NCI-H510A (cell line): ENCODE measurements at regions not wholly inside any gene's neighbourhood (a gene's known extent, or its start where the extent isn't known, plus 50 kb on each side); places are given as distances from the start of the nearest gene placed in this dataset.

Experiments
- DNase-seq: peaks from one replicate; lab custom pipeline; 2025; lab: John Stamatoyannopoulos, UW

DNA sequence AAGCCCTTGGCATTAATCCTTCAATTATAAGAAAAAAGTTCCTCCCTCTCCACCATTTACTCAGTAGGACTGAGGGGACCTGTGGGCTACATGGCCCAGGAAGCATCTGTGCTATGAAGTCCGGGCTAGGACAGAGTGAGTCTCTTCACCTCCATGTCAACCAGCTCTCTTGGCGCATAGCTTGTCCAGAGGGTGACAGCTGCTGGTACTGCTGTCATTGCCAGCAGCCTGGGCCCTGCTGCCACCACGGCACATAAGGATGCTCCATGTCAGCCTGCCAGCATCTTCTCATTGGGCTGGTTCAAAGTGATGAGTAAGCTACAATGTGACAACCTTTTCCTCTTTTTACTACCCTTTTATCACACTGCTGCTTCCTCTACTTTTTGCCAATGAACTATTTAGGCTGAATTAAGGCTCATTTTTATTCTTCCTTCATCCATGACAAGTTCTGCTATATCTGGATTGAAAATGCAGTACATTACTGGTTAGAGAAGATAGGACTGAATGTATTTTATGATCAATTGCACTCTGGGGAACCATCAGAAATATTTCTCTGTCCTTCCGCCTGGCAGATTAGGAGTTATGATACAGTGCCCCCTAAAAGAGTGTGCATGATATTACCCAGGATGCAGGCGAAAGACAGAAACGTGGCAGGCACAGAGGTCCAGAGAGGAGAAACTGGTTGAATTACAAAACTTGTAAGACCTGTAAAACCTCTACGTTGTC lies 258.9 kb upstream of the TNP1 start:
- no peak for DNase-seq

DNA sequence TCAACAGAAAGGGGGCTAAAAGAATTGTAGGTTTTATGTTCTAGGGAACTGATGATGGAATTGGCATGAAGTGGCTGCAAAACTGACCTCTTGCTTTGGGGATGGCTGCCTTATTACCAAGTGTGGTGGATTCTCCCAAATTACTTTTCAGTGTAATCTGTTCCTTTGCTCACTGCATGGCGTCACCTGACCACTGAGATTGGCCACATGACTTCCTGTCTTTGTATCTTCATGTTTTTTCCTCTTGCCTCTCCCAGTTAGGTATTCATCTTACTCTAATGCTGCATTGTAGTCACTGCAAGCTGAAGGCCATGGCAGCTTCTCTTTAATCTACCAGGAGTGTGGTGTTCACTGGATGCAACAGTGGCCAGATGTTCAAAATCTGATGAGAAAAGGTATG lies 257.7 kb upstream of the TNP1 start:
- no peak for DNase-seq

- DNase-seq: no peak
Observed at GRCh38 chr2:217116610-217117009, 256.7 kb upstream of the TNP1 start.

DNA sequence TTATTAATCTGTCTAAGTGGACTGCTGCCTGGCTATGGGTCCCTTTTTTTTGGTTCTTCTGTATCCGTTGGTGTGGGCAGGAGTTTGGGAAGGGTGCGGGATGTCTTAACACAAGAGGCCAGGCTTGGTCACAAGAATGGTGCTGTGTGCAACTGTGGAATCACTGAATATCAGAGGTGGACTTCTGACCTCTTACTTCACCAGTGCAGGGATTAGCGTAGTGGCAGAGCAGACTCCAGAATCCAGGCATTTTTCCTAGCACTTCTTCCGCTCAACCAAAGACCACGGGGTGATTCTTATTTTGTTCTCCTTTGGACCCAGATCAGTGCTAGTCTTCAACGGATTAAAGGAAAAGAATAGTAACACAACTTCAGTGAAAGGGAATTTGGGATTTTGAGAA lies 254.3 kb upstream of the TNP1 start:
- no peak for DNase-seq

- DNase-seq: no peak
Observed at GRCh38 chr2:217113491-217113890, 253.6 kb upstream of the TNP1 start.

GRCh38 chr2:217110550-217110949 lies 250.7 kb upstream of the TNP1 start:
- no peak for DNase-seq

DNA sequence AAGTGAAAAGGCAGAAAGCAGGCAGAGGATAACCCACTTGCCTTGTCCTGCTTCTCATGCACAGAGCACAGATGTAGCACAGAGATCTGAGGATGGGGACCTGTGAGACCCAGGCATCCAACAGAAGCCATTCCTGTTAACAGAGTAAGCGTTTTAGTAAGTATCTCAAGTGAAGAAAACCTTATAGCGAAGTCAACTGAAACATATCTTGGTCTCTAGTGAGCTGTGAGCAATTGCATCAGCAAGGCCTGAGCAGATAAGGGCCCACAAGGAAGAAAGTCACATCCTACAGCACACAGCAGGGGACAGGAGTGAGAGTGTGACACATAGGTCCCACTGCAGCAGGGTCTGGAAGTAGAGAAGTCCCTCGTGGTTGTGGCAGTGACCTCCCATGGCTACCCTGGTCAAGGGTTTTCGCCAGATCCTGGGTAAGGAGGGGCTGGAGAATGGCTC lies 248.7 kb upstream of the TNP1 start:
- no peak for DNase-seq

- no peak for DNase-seq
Observed at GRCh38 chr2:217108086-217108485, 248.2 kb upstream of the TNP1 start.

- DNase-seq: no peak
Observed at GRCh38 chr2:217107480-217107879, 247.6 kb upstream of the TNP1 start.

DNA sequence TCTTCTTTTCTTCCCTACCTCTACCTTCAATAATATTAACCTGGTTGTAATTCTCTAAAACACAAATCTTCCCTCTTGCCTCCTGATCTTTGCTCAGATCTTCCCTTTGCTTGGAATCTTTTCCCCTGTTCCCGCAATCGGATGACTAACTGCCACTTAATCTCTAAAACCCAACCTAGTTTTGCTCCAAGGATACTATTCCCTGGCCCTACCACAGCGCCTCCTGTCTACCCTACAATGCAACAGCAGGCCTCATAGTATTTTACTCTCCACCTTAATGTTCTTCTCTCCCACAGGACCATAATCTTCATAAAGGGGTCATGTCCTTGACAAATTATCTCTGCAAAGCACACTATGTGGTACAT lies 246.8 kb upstream of the TNP1 start:
- no peak for DNase-seq

DNA sequence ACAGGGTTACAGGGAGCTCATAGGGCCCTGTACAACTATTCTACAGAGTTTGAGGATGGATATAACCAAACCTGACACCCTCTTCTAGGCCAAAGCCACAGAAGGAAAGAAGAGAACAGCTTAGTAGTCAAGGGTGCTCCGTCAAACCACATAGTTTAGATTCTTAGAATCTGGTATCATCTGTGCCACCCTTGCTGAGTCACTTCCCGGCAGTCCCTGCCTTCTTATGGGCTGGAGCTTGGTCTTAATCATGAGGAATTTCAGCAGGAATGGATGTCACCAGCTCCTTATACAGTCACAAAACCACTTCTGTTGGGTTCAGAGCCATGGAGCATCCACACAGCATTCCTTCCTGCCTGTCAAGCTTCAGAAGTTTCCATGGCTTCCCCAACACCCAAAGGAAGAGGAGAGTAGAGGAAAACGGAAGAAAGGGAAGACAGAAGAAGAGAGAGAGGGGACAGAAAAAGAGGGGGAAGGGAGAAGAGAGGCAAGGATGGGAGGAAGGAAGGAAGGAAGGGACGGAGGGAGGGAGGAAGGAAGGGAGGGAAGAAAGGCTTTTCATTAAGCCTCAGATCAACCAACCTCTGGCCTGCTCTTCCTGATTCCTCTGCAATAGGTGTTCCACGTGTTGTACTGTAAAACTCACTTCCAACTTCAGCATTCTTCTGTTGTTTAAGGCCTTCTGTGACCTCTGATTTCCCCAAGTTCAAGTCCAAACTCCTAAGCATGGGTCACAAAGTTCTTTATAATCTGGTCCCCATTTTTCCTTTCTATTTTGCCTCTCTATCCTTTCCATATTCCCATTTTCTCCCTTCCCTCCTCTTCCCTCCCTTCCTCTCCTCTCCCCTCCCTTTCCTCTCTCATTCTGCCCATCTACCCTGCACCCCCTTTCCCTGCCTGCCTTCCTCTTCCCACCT lies 246.1 kb upstream of the TNP1 start:
- DNase-seq: no peak

DNA sequence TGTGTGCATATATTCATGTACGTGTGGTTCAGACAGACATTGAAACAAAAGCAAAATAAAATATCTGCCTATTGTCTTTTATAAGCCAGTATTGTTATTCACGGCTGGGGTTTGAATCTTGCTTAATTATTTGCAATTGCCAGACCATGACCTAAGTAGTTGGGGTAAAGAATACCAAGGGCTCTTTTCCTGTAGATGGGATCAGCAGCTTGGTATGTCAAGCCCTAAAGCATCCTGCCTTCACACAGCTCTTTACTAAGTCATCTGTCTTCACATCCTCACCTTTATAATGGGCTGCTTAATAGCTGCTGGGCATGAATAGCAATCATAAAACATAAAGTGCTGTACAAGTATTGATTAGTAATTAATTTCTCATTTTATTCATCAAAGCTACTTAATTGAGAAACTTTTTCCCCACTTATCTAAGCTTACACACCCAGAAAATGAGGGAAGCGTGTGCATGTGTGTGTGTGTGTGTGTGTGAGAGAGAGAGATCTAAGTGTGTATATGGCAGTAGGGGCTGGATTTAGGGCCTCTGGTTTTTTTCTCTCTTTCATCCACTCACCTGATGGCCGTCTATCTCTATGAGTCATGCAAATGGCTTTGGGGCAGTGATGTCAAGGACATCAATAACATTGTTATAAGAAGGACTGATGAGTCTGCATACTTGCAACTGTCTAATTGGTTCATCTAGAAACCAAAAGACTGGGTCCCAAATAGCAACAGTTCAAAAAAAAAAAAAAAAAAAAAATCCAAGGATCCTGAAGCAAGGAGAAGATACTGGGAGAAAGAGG lies 244.1 kb upstream of the TNP1 start:
- DNase-seq: no peak

DNA sequence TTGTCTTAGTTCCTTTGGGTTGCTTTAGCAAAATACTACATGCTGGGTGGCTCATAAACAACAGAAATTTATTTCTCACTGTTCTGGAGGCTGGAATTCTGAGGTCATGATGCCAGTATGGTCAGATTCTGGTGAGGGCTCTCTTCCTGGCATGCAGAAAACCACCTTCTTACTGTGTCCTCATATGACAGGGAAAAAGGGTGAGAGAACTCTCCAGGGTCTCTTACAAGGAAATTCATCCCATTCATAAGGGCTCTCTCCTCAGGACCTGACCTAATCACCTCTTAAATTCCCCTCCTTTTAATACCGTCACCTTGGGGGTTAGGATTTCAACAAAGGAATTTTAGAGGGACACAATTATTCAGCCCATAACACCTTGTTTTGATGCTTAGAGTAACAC lies 243.1 kb upstream of the TNP1 start:
- DNase-seq: no peak

DNA sequence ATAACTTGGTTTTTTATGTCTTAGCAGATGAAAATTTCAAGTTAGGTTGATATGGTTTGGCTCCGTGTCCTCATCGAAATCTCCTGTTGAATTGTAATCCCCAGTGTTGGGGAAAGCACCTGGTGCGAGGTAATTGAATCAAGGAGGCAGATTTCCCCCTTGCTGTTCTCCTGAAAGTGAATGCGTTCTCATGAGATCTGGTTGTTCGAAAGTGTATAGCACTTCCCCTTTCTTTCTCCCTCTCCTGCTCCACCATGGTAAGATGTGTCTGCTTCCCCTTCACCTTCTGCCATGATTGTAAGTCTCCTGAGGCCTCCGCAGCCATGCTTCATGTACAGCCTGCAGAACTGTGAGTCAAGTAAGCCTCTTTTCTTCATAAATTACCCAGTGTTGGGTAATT lies 242.1 kb upstream of the TNP1 start:
- DNase-seq: no peak

DNA sequence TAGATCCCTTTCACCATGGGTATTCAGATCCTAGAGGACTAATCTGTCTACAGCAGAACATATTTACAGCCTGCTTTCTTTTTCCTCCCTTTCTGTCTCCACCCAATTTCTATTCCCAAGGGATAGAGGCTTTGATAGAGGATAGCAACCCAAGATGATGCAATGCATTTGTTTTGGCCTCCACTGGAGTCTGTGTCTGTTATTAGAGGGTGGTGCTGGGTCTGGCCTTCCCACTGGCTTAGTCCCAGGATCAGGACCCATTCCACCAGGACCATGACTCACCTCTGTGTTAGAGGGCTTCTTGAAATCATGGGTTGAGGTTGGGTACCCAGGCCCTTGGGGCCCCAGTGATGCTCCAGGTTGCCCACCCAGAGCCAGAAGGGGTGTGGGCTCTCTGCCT lies 239.7 kb upstream of the TNP1 start:
- DNase-seq: no peak

DNA sequence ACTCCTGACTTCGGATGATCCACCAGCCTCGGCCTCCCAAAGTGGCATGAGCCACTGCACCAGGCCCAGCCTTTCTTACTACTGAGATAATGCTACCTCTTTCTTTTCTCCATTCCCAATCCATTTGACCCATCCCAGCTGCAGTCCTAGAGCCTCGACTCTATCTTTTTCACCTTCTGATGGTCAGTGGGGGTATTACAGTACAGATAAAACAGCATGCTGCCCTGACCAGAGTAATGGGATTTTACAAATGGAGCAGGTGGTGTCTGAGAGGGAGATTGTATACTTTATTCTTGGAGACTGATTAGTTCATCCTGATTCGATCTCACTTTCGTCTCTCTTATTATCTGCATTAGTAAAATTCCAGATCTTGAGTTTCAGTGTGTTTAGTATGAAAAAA lies 238.6 kb upstream of the TNP1 start:
- DNase-seq: no peak

DNA sequence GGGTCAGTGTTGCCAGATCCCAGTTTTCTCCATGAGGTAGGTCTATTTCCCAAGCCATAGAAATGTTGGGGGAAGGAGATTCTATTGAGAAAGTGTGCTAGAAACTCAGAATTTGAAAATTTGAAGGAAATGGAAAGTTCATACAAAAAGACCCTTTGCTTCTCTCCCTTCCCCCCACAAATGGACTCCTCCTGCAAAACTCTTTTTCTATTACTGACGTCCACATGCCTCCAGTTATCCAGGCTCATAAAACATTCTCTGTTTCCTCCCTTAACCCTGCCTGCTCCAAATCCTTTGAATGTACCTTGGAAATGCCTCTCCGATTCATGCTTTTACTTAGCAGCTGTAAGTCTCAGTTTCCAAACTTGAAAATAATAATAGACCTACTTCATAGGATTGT lies 237.5 kb upstream of the TNP1 start:
- DNase-seq: no peak

DNA sequence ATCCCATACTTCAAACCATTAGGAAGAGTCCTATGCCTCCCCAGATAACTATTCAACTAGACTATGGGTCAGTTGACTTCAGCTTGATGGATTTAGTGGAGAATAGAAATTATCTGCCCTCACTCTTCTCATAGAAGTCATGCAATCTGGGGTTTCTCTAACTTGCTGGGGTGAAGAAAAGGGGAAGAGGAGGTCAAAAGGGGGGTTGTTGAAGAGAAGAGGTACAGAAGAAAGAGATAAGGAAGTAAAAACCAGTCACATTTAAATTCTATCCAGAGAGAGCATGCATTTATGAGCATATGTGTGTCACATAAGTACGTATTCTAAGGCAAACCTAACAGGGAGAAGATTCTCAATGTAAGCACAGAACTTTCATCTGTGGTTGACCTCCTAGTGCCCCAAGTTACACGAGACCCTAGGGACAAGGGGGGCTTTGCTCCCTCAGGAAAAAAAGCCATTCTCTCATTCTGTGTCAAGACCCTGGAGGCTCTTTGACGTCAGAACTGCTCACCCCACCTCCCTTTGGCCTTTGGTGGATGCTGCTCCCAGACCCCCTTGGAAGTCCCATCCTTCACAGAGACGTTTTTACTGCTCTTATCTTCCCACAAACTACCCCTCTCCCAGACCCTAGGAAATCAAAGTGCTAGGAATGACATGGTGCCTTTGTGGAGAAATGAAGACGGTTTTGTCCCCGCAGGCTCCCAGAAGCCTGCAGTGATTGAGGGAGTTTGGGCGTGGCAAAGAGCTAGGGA lies 236.8 kb upstream of the TNP1 start:
- DNase-seq: no peak

DNA sequence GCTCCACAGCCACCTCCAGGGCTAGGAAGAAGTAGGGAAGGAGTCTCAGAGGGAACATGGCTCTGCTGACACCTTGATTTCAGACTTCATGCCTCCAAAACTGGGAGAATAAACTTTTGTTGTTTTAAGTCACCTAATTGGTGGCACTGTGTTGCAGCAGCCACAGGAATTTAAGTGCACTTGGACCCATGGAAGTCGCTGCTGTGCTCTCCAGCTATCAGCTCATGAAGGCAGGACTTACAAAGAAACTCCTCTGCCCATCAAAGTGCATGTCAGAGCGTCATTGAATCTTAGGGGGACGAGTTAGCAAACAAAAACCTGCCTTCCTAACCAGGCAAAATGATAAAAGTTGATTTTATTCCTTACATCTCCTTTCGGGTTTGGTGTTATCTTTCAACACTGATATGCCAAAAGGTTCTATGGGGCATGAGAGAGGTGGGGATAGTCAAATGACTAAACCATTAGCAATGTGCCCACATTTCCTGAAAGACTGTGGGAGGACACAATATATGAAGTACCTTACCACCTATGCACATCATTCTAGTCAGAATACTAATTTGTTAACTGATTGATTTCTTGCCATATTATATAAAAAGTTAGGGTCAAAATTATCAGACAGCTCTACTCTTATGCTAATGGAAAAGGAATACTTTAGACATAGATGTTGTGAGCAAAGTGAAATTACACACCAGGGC lies 235.8 kb upstream of the TNP1 start:
- DNase-seq: no peak

- DNase-seq: no peak
Observed at GRCh38 chr2:217092710-217093379, 233.0 kb upstream of the TNP1 start.

DNA sequence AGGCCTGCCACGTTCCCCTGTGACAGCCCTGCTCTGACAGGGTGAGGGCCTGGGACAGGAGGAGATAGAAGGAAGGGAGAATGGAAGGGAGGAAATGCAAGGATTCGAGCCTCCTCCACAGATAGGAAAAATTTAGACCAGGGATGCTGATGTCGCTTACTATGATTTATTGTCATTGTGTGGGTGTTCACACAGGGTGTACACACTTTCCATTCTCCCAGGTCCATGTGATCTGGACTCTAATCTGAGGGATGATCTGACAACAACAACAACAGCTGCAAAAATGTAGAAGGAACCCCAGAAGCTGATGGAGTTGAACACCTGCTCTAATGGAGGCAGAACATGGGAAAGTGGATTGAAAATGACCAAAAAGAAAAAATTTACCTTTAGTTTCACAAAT lies 231.7 kb upstream of the TNP1 start:
- DNase-seq: no peak
